NB4 (cell line): ENCODE measurements at regions not wholly inside any gene's neighbourhood (a gene's known extent, or its start where the extent isn't known, plus 50 kb on each side); places are given as distances from the start of the nearest gene placed in this dataset.

Experiments used
- CTCF ChIP-seq: IDR thresholded peaks from one replicate; pipeline ENCODE4 v1.5.1; 2012; ENCODE audit warnings: low read depth, low read length
- POLR2A ChIP-seq: IDR thresholded peaks from 2 replicates; pipeline ENCODE4 v1.6.1; 2011; ENCODE audit warnings: mild to moderate bottlenecking; ENCODE audit not compliant: insufficient read length; ENCODE audit errors: extremely low read depth

- TF ChIP-seq POLR2A (no peak), CTCF (no peak)
These were observed 269.5 kb upstream of the PCDH20 start for GRCh38 chr13:61684976-61685681.
